ENCODE measurements at regions not wholly inside any gene's neighbourhood (a gene's known extent, or its start where the extent isn't known, plus 50 kb on each side); places are given as distances from the start of the nearest gene placed in this dataset.

DNA sequence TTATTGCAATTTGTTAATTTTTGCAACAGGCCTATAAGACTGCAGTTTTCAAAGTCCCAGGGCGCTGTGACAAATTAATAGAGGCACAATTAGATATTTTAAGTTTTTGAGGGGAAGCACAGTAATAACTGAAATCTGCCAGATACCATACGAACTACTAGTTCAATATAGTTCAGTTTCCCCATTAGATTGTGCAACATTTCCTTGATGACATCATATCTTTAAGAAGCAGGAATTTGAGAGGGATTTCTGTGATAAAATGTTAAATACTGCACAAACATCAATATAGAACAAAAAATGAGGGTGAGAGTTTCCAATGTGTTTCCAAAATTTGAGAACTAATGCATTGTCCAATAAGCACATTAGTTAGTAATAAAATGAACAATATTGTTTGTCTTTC is 56.7 kb upstream of the GRIN3A start:
- TF ChIP-seq, protein P1, sequence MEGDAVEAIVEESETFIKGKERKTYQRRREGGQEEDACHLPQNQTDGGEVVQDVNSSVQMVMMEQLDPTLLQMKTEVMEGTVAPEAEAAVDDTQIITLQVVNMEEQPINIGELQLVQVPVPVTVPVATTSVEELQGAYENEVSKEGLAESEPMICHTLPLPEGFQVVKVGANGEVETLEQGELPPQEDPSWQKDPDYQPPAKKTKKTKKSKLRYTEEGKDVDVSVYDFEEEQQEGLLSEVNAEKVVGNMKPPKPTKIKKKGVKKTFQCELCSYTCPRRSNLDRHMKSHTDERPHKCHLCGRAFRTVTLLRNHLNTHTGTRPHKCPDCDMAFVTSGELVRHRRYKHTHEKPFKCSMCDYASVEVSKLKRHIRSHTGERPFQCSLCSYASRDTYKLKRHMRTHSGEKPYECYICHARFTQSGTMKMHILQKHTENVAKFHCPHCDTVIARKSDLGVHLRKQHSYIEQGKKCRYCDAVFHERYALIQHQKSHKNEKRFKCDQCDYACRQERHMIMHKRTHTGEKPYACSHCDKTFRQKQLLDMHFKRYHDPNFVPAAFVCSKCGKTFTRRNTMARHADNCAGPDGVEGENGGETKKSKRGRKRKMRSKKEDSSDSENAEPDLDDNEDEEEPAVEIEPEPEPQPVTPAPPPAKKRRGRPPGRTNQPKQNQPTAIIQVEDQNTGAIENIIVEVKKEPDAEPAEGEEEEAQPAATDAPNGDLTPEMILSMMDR (IDR thresholded peaks at IDR 0.05; ENCODE audit: insufficient read depth, low read length, poor library complexity, severe bottlenecking), result no peak
- no peak for DNase-seq (ENCODE audit: extremely low read depth, insufficient read length)
- no peaks in the 10 kb centered on the region for H3K36me3 ChIP-seq (ENCODE audit: control insufficient read depth, insufficient read depth, low read length)
- H3K27me3 ChIP-seq (replicated peaks; ENCODE audit: control insufficient read depth, insufficient read depth, low read length), result no peaks in the 10 kb centered on the region
- H3K4me3 ChIP-seq (replicated peaks; ENCODE audit: low read depth, low read length), result no peak overlapping the region

DNA sequence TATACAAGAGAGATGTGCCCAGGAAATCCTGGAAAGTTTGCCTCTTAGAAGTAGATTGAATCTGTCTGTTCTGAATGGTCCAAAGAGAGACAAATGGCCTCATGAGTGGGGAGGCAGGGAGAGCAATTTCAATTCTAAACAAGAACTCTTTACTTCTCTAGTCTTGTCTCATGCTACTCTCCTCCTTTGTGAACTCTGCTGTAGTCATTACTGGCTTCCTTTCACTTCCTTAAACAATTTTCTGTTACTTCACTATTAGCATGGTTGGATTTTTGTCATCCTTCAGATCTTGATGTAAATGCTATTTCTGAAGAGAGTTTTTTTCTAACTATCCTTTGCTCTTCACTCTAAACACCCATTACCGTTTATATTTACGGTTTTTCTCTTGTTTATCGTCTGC is 54.0 kb upstream of the GRIN3A start:
- no peak overlapping the region for H3K4me3 ChIP-seq (replicated peaks; ENCODE audit: low read depth, low read length)
- no peak for DNase-seq (ENCODE audit: extremely low read depth, insufficient read length)
- TF ChIP-seq, protein P1 (IDR thresholded peaks at IDR 0.05; ENCODE audit: insufficient read depth, low read length, poor library complexity, severe bottlenecking), result no peak
- no peaks in the 10 kb centered on the region for H3K36me3 ChIP-seq (ENCODE audit: control insufficient read depth, insufficient read depth, low read length)
- no peaks in the 10 kb centered on the region for H3K27me3 ChIP-seq (replicated peaks; ENCODE audit: control insufficient read depth, insufficient read depth, low read length)

DNA sequence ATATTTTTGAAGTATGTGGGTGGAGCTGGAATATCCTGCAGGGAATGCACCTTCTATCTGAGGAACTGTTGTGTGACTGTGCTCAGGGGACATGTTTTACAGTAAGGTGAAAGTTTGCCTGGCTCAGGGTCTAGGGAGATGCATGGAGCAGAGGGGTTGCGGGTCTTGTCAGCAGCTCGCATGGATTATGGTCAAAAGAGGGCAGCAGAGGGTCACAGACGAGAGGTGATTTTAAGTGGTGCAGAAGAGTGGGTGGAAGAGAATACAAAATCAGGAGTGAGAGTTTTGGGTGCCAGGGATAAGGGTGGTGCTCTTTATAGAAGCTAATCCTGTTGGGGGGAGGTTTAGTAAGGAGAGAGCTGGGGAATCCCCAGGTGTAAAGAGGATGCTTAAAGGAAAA is 53.5 kb upstream of the GRIN3A start:
- Histone ChIP-seq H3K27me3 (replicated peaks; ENCODE audit: control insufficient read depth, insufficient read depth, low read length) (no peaks in the 10 kb centered on the region), H3K4me3 (replicated peaks; ENCODE audit: low read depth, low read length) (no peak overlapping the region), H3K36me3 (ENCODE audit: control insufficient read depth, insufficient read depth, low read length) (no peaks in the 10 kb centered on the region)
- TF ChIP-seq, protein P1 (IDR thresholded peaks at IDR 0.05; ENCODE audit: insufficient read depth, low read length, poor library complexity, severe bottlenecking), result peak; percentile 58
- DNase-seq (ENCODE audit: extremely low read depth, insufficient read length), result no peak

DNA sequence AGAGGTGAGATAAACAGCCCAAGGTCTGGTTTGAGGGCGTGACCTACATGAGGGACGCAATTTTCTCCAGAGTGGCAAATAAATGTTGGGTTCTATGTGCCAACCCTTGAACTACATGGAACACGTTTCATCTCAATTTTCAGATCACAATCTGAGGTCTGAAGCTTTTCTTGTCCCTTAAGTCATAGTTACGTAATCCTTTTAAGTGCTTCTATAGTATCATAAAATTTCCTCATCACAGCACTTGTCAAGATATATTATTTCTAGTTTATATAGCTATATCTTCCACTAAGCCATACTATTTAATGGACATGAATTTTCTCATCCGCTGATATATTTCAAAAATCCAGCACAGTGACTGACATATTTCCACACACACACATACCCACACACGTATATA is 53.1 kb upstream of the GRIN3A start:
- Histone ChIP-seq H3K4me3 (replicated peaks; ENCODE audit: low read depth, low read length) (no peak overlapping the region), H3K36me3 (ENCODE audit: control insufficient read depth, insufficient read depth, low read length) (no peaks in the 10 kb centered on the region), H3K27me3 (replicated peaks; ENCODE audit: control insufficient read depth, insufficient read depth, low read length) (no peaks in the 10 kb centered on the region)
- TF ChIP-seq, protein P1 (IDR thresholded peaks at IDR 0.05; ENCODE audit: insufficient read depth, low read length, poor library complexity, severe bottlenecking), result no peak
- no peak for DNase-seq (ENCODE audit: extremely low read depth, insufficient read length)

Data from GM06990 (cell line).